ENCODE measurements at regions not wholly inside any gene's neighbourhood (a gene's known extent, or its start where the extent isn't known, plus 50 kb on each side); places are given as distances from the start of the nearest gene placed in this dataset.

- H3K9me3 ChIP-seq (ENCODE audit: low read depth, low read length, poor library complexity, severe bottlenecking): no peaks in the 10 kb centered on the region
- no peak overlapping the region for H3K27ac ChIP-seq (ENCODE audit: low read depth, low read length, poor library complexity, severe bottlenecking)
- DNase-seq (ENCODE audit: low spot score): no peak
- BruUV-seq (replicated peaks): no TSS peak
- POLR2A ChIA-PET (ENCODE audit: low non-redundant PET): no interaction called here
- peaks cover 23% of the 10 kb centered on the region for H3K4me1 ChIP-seq (ENCODE audit: insufficient read depth, low read length, poor library complexity, severe bottlenecking)
- no peaks in the 10 kb centered on the region for H3K36me3 ChIP-seq (ENCODE audit: insufficient read depth, low read length, poor library complexity, severe bottlenecking)
- no peak overlapping the region for H3K4me3 ChIP-seq (ENCODE audit: low read depth, low read length, poor library complexity, severe bottlenecking)
- intact Hi-C loops (cut with micrococcal nuclease; ENCODE audit: unreplicated experiment): loop anchor here (10.0 kb wide), 2 partner anchors 258 to 588 kb away; no protein-coding TSS in a partner anchor
- CTCF ChIA-PET: no interaction called here
- no peaks in the 10 kb centered on the region for H3K27me3 ChIP-seq (replicated peaks; ENCODE audit: insufficient read depth, low read depth, low read length, poor library complexity)
- no peak for TF ChIP-seq EZH2 (IDR thresholded peaks at IDR 0.05; ENCODE audit: borderline replicate concordance, low read depth, low read length, poor library complexity, severe bottlenecking)
- TF ChIP-seq CTCF (conservative IDR thresholded peaks at IDR 0.05; ENCODE audit: low read depth, low read length): no peak
Observed at GRCh38 chr2:176556373-176556772, 287.1 kb downstream of the MTX2 start.

- no peaks in the 10 kb centered on the region for H3K9me3 ChIP-seq (ENCODE audit: low read depth, low read length, poor library complexity, severe bottlenecking)
- ChIA-PET CTCF (interaction anchor here (0.7 kb wide), 1 partner anchor 446 kb away, joined by 5 read pairs; no protein-coding TSS in a partner anchor), POLR2A (ENCODE audit: low non-redundant PET) (no interaction called here)
- H3K36me3 ChIP-seq (ENCODE audit: insufficient read depth, low read length, poor library complexity, severe bottlenecking): no peaks in the 10 kb centered on the region
- H3K27ac ChIP-seq (ENCODE audit: low read depth, low read length, poor library complexity, severe bottlenecking): no peak overlapping the region
- no peak for DNase-seq (ENCODE audit: low spot score)
- intact Hi-C loops (cut with micrococcal nuclease; ENCODE audit: unreplicated experiment): loop anchor here (10.0 kb wide), 2 partner anchors 257 to 587 kb away; no protein-coding TSS in a partner anchor
- no peak overlapping the region for H3K4me3 ChIP-seq (ENCODE audit: low read depth, low read length, poor library complexity, severe bottlenecking)
- no TSS peak for BruUV-seq (replicated peaks)
- no peak for TF ChIP-seq CTCF (conservative IDR thresholded peaks at IDR 0.05; ENCODE audit: low read depth, low read length)
- no peak for TF ChIP-seq EZH2 (IDR thresholded peaks at IDR 0.05; ENCODE audit: borderline replicate concordance, low read depth, low read length, poor library complexity, severe bottlenecking)
- H3K27me3 ChIP-seq (replicated peaks; ENCODE audit: insufficient read depth, low read depth, low read length, poor library complexity): no peaks in the 10 kb centered on the region
- peaks cover 31% of the 10 kb centered on the region for H3K4me1 ChIP-seq (ENCODE audit: insufficient read depth, low read length, poor library complexity, severe bottlenecking)
Observed at GRCh38 chr2:176557821-176558220, 288.6 kb downstream of the MTX2 start.

GRCh38 chr2:176558574-176559140, 289.4 kb downstream of the MTX2 start:
- no peak for DNase-seq (ENCODE audit: low spot score)
- H3K4me3 ChIP-seq (ENCODE audit: low read depth, low read length, poor library complexity, severe bottlenecking): no peak overlapping the region
- H3K27me3 ChIP-seq (replicated peaks; ENCODE audit: insufficient read depth, low read depth, low read length, poor library complexity): no peaks in the 10 kb centered on the region
- TF ChIP-seq EZH2 (IDR thresholded peaks at IDR 0.05; ENCODE audit: borderline replicate concordance, low read depth, low read length, poor library complexity, severe bottlenecking): no peak
- no peak for TF ChIP-seq CTCF (conservative IDR thresholded peaks at IDR 0.05; ENCODE audit: low read depth, low read length)
- no peaks in the 10 kb centered on the region for H3K36me3 ChIP-seq (ENCODE audit: insufficient read depth, low read length, poor library complexity, severe bottlenecking)
- H3K27ac ChIP-seq (ENCODE audit: low read depth, low read length, poor library complexity, severe bottlenecking): no peak overlapping the region
- intact Hi-C loops (cut with micrococcal nuclease; ENCODE audit: unreplicated experiment): loop anchor here (10.0 kb wide), 2 partner anchors 256 to 586 kb away; no protein-coding TSS in a partner anchor
- no peaks in the 10 kb centered on the region for H3K9me3 ChIP-seq (ENCODE audit: low read depth, low read length, poor library complexity, severe bottlenecking)
- no TSS peak for BruUV-seq (replicated peaks)
- ChIA-PET CTCF (no interaction called here), POLR2A (ENCODE audit: low non-redundant PET) (no interaction called here)
- peaks cover 24% of the 10 kb centered on the region for H3K4me1 ChIP-seq (ENCODE audit: insufficient read depth, low read length, poor library complexity, severe bottlenecking)
